ENCODE measurements at regions not wholly inside any gene's neighbourhood (a gene's known extent, or its start where the extent isn't known, plus 50 kb on each side); places are given as distances from the start of the nearest gene placed in this dataset.
"Not testable (repeated sequence)": the region's sequence is repeated elsewhere in the genome, so short reads cannot be mapped to it uniquely, and the experiment has no call there.

GRCh38 chr17:62154909-62155308, 89.8 kb upstream of the MED13 start:
- no peak for DNase-seq (ENCODE audit: low read depth, low spot score)
- POLR2A ChIA-PET = no interaction called here
- CTCF ChIA-PET = no interaction called here
- no peak for TF ChIP-seq CTCF (IDR thresholded peaks at IDR 0.05; ENCODE audit: insufficient read depth, low read length, missing control alignments)
- no peak overlapping the region for H3K4me3 ChIP-seq (ENCODE audit: low read depth, low read length)

- POLR2A ChIA-PET = no interaction called here
- H3K4me3 ChIP-seq (ENCODE audit: low read depth, low read length) = no peak overlapping the region
- DNase-seq (ENCODE audit: low read depth, low spot score) = no peak
- CTCF ChIA-PET = no interaction called here
- no peak for TF ChIP-seq CTCF (IDR thresholded peaks at IDR 0.05; ENCODE audit: insufficient read depth, low read length, missing control alignments)
Observed at GRCh38 chr17:62150471-62150870, 85.4 kb upstream of the MED13 start.

- no peak for DNase-seq (ENCODE audit: low read depth, low spot score)
- POLR2A ChIA-PET = no interaction called here
Observed at GRCh38 chr17:62149961-62150360, 84.9 kb upstream of the MED13 start.

GRCh38 chr17:62147284-62147683, 82.2 kb upstream of the MED13 start:
- no peak for DNase-seq (ENCODE audit: low read depth, low spot score)
- CTCF ChIA-PET = no interaction called here
- POLR2A ChIA-PET = no interaction called here
- H3K4me3 ChIP-seq (ENCODE audit: low read depth, low read length) = no peak overlapping the region
- no peak for TF ChIP-seq CTCF (IDR thresholded peaks at IDR 0.05; ENCODE audit: insufficient read depth, low read length, missing control alignments)

More at GRCh38 chr17:62149961-62150360, 84.9 kb upstream of the MED13 start:
- CTCF ChIA-PET = no interaction called here
- H3K4me3 ChIP-seq (ENCODE audit: low read depth, low read length) = no peak overlapping the region
- no peak for TF ChIP-seq CTCF (IDR thresholded peaks at IDR 0.05; ENCODE audit: insufficient read depth, low read length, missing control alignments)

- CTCF ChIA-PET = no interaction called here
- POLR2A ChIA-PET = no interaction called here
- no peak for TF ChIP-seq CTCF (IDR thresholded peaks at IDR 0.05; ENCODE audit: insufficient read depth, low read length, missing control alignments)
- no peak for DNase-seq (ENCODE audit: low read depth, low spot score)
- H3K4me3 ChIP-seq (ENCODE audit: low read depth, low read length) = no peak overlapping the region
Observed at GRCh38 chr17:62140836-62141235, 75.8 kb upstream of the MED13 start.

- ChIA-PET POLR2A (no interaction called here), CTCF (no interaction called here)
- no peak for TF ChIP-seq CTCF (IDR thresholded peaks at IDR 0.05; ENCODE audit: insufficient read depth, low read length, missing control alignments)
- no peak overlapping the region for H3K4me3 ChIP-seq (ENCODE audit: low read depth, low read length)
- no peak for DNase-seq (ENCODE audit: low read depth, low spot score)
Observed at GRCh38 chr17:62140376-62140775, 75.3 kb upstream of the MED13 start.

GRCh38 chr17:62139690-62140354, 74.7 kb upstream of the MED13 start:
- POLR2A ChIA-PET; H3K4me3 ChIP-seq (ENCODE audit: low read depth, low read length); CTCF ChIA-PET; DNase-seq (ENCODE audit: low read depth, low spot score): not testable (repeated sequence)

All from AG04449 (cell line).